Middle frontal gyrus (tissue), 1 donor: ENCODE measurements at regions not wholly inside any gene's neighbourhood (a gene's known extent, or its start where the extent isn't known, plus 50 kb on each side); places are given as distances from the start of the nearest gene placed in this dataset.
"Not testable (repeated sequence)": the region's sequence is repeated elsewhere in the genome, so short reads cannot be mapped to it uniquely, and the experiment has no call there.

Experiments used
- DNase-seq: peaks from one replicate; pipeline ENCODE4 v3.0.0-alpha.2; 2015; ENCODE audit warnings: low spot score; ENCODE audit errors: extremely low spot score

DNA sequence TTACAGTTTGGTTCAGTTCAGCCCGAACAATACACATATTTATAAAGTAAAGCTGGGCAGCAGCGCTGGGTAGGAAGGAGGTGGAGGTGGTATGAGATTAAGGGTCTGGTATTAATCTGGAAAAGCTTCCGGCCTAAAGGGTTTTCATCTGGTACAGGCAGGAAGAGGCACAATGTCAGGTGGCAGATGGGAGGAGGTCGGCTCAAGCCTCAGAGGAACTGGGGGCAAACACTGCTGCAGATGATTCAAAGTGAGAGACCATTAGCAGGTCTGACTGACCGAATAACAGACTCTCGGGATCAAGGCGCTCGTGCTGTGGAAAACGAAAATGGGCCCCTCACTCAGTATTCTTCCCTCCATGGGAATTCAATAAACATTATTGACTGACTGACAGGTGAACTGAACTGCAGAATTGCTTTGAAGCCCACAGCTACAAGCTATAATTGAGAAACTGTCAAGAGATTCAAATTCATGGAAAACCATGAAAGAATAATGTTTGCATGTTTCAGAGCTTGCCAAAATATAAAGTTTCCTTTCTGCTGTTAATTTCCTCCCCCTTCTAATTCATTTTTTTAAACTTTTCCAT lies 75.3 kb downstream of the TMEM167A start:
- DNase-seq = no peak

DNA sequence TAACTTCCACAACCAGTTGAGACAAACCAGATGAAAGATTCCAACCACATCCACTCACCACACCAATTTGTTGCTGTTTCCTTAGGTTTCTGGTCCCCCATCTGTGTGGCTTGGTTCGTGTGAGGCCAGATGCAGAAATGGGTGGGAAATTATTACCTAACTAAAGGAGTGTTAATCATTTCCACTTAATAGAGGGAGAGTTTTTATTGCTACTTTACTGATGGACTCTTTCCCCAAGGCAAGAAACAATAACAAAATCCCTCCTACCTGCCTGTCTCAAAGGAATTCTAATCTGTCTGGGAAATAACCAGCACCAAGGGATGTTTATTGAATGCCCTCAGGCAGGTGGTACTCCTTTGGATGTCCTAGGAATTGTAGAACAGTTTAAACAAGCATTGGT lies 76.3 kb downstream of the TMEM167A start:
- DNase-seq = no peak

DNA sequence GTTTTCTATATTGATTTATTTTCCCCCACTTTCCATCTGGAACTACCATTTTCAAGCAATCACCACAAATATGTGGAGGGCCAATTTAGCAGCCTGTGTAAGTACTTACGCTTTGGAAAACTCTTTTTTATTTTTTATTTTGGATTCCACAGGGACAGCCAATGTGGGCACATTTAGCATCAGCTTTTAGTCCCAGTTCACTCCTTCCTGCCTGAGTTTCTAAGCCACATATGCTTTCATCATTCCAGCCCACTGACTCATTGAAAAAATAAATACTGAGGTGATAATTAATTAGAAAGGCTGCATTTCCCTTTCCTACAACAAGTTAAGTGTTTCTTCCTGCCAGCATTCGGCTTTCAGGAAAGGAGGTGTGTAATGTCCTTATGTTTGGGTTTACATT lies 76.8 kb downstream of the TMEM167A start:
- DNase-seq = no peak

DNA sequence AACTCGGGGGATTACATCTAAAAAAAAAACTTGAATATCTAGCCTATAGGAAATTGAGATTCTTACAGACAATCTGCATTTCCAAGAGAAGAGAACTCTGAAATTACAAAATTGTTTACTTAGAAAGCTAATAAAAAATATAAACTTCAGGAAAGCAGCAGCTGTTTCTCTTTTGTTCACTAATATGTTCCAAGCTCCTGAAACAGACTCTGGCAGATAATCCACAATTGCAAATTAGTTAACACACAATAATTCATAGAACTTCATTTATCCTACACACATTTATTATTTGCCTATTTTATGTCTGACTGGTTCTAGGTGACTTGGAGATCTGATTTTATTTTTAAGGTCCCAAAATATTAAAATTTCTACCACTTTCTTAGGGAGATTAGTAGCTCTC lies 83.8 kb downstream of the TMEM167A start:
- no peak for DNase-seq

DNA sequence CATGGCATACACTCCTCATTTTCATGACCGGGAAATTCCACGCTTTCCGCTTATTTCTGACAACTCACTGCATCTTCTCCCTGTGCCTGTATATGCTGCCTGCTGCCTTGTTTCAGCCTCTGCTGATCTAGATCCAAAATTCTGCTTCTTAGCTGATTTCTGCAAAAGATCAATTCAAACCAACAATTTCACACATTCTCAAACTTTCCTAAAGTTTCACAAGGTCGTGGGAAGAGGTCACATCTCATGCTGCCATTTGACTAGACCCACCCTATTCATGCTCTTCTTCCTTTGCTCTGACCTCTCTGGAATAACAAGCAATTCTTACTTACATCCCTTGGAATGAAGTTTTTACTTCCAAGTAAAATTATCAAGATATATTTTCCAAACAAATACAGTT lies 84.5 kb downstream of the TMEM167A start:
- no peak for DNase-seq

DNA sequence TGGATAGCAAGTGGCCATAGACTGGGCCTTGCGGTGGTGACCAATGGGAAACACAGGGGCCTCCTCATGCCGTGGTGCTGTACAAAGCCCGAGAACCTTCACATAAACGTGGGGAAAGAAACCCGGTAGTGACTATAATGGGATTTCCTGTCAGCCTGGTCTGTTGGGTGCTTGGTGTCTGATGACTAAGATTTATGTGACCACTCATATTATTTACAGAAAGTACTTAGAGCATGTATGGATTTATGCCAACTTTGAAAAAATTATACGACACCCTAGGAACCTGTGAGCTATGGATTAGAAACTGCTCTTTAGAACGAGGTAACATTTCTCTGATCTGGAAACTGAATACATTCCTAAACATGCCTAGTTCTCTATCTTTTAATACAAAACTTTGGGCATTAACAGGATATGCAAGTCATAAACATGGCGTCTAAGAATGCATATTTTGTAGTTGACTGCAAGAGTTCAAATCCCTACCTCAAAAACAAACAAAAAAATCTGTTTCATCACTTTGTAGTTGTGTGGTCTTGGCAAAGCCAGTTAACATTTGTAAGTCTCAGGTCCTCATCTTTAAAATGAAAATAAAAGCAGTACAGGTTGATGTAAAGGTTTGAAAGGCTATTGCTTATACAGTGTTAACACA lies 85.4 kb downstream of the TMEM167A start:
- DNase-seq = no peak

DNA sequence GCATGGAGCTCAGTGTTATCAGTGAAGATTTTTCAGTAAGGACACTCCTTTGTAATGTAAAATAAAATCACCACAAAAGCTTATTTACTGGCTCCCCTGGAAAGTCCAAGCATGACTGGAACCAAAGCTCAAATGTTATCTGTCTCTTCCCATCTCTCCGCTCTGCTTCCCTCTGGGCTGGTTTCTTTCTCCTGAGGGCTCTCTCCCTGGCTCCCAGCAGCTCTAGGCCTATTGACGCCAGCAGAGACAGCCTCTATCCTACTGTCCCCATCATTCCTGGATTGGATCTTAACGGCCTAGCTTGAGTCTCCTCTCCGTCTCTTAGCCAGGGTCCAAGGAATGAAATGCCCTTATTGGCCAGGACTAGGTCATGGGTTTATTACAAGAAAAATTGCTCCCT lies 86.1 kb downstream of the TMEM167A start:
- DNase-seq = no peak

DNA sequence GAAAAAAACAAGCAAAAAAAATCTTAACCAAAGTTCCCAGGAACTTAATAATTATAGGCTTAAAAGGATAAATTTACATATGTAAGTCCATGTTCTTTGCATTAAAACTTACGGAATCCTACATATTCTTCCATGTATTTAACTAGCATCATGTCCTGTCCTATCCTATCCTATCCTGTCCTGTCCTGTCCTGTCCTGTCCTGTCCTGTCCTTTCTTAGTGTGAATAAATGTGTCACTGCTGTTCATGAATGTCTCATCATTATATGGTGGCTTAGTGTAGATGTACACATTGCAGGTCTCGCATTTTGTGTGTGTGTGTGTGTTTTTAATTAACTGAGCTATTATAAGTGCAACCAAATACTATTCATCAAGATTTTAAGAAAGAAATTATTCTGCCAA lies 90.0 kb downstream of the TMEM167A start:
- DNase-seq = no peak

DNA sequence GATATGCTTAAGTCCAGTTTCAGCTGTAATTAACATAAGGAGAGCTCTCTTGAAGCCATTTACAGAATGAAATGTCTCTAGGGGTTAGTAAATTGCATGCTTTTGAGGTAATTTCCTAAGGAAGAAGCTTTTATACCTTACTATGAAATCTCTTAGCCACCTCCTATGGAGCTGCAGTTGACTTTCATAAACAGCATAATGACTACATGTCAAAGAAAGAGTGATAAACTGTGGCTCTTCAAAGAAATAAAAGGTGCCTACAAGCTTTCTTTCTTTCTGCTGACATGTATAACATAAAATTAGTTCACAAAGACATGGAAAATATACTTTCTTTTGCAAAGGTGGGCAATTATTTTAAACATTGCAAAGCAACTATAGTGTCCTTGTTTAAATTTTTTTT lies 90.8 kb downstream of the TMEM167A start:
- DNase-seq = no peak

DNA sequence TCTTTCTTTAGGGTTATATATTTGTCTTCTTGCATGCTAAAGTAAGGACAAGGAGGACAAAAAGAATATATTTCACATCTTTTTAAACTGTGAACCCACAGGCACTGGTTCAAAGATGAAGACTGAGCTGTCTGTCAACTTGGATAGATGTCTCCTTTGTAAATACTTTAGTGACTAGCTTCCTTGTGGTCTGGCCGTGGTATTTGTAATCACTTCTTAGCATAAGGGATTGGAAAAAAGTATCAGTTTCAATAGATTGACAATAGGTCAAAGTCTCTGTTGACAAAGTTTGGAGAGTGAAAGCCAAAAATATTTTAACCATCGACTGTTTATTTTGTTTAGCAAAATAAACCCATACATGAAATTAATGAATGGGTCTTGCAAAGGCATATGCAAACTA lies 91.4 kb downstream of the TMEM167A start:
- no peak for DNase-seq

DNA sequence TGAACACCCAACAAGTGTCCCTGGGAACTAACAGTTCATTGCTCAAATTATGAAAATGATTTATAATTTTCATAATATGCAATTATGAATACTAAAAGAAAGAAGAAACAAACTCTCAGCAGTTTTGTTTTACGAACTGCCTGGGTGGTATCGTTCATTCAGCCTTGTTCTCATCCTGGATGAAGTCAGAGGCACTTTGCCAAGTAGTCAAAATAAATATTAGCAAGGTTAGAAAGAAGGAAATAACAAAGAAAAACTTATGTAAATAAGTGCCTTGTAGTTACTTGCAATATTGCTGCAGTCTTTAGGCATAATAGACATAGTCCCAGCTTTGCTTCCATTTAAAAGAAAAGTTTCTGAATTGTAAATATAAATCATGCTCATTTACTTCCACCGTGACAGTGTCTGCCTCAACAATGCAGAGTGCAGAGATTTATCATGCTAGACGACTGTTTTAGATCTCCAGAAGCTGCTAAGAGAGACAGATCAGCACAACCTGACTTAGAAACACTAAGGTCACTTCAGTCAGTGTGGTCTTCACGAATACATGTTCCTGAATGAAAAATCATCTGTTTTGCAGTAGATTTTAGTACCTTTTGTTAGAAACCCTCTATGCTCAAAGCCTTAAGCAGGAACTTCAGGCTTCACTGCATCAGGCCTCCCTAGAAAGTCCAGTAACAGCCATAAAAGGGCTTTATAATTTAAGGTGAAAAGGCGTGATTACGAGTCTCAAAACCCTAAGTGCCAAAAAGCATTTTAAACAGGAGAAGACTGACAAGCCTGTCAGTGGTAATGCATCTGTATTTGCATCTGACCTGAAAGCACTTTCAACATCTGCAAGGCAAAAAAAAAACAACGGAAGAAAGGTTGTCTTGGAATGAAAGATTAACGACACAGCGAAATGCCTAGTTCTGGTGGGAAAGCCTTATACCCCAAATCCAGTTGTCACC lies 92.1 kb downstream of the TMEM167A start:
- DNase-seq = no peak

DNA sequence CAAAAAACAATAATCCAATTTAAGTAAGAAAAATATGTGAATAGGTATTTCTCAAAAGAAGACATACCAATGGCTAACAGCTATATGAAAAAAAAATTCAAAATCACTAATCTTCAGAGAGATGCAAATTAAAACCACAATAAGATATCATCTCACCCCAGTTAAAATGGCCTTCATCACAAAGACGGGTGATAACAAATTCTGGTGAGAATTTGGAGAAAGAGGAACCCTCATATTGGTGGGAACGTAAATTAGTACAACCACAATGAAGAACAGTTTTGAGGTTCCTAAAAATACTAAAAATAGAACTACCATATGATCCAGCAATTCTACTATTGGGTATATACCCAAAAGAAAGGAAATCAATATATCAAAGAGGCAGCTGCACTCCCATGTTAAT lies 94.3 kb downstream of the TMEM167A start:
- DNase-seq = no peak

DNA sequence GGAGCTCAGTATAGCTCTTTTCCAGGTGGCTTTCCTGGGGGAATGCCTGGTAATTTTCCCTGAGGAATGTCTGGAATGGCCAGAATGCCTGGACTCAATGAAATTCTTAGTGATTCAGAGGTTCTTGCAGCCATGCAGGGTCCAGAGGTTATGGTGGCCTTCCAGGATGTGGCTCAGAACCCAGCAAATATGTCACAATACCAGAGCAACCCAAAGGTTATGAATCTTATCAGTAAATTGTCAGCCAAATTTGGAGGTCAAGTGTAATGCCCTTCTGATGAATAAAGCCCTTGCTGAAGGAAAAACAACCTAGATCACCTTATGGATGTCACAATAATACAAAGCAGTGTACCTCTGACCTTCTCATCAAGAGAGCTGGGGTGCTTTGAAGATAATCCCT lies 100.3 kb downstream of the TMEM167A start:
- DNase-seq = not testable (repeated sequence)

DNA sequence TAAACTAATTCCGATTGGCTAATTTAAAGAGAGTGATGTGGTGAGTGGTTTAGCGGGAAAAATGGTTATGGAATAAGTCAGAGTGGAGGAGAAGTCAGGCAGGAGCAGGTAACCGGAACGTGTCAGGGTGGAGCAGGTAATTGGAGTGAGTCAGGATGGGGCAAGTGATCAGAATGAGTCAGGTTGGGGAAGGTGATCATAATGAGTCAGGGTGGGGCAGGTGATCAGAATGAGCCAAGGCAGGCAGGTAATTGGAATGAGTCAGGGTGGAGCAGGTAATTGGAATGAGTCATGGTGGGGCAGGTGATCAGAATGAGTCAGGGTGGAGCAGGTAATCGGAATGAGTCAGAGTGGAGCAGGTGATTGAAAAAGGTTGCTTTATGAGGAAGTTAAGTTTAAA lies 101.4 kb downstream of the TMEM167A start:
- DNase-seq = no peak

DNA sequence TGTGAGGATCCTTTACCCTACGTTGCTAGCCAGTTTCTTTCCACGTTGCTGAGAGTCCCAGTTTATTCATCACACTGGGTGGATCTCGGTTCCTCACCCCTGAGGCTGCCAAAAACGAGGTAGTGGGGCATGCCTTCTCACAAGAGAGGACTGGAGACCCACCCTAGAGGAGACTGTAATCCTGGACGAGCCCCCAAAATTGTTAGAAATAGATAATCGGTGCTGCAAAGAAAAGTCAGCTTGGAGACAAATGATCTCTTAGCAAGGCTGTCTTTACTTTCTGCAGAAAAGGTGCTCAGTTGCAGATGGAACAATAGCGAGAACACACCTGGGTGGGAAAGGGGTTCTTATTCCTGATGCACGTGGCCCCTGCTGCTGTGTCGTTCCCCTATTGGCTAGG lies 101.8 kb downstream of the TMEM167A start:
- no peak for DNase-seq

DNA sequence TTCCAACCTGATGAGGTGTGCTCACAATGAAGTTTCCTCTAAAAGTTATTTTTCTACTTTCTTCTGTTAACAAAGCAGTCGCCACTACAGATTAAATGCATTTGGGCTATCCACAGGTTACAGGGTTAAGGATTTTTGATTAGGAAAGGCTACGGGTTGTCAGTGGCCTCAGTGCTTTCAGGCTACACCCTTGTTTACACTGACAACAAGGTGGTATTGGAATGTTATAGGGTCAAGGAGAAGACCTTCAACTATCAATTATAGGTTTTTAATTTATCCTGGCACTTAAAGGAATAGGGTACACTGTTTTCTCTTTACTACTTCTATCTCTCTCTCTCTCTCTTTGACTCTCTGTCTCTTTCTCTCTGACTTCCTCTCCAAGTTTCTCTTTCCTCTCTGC lies 102.8 kb downstream of the TMEM167A start:
- DNase-seq = not testable (repeated sequence)

DNA sequence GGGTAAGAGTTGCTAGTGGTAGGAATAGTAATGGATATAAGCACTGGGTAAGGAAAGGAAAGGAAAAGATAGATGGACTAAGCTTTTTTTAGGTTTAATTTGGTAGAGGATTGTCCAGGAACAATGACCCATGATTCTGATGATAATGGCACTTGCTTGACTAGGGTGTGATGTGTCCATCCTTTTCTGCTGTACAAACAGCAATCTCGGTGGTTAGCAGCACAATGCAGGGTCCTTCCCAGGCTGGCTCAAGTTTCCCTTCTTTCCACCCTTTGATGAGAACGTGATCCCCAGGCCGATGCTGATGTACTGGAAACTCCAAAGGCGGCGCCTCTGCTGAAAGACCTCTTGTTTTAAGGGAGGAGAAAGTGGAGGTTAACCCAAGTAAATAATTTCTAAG lies 105.3 kb downstream of the TMEM167A start:
- DNase-seq = no peak

DNA sequence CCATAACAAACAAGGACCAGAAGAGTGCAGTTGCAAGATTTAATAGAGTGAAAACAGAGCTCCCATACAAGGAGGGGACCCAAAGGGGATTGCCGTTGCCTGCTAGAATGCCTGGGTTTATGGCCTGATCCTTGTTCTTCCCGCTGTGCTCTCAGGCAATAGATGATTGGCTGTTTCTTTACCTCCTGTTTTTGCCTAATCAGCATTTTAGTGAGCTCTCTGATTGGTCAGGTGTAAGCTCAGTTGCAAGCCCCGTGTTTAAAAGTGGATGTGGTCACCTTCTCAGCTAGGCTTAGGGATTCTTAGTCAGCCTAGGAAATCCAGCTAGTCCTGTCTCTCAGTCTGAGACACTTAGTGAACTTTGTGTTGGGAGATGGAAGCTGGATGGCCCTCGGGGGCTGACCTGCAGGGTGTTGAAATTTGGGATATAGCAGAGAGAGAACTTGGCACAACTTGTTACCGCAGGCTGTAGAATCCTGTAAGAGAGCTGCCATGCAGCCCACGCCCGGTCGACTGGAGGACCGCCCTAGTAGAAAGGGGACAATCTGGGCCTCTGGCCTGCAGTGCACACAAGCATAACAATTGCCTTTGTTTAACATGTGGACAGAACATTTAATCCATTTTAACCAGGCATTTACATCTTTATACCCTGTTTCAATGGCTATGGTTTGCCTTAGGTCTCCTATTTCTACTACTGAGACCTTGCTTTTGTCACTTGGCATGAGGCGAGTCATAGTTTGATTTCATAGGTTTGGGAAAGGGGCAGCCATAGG lies 106.0 kb downstream of the TMEM167A start:
- not testable (repeated sequence) for DNase-seq

DNA sequence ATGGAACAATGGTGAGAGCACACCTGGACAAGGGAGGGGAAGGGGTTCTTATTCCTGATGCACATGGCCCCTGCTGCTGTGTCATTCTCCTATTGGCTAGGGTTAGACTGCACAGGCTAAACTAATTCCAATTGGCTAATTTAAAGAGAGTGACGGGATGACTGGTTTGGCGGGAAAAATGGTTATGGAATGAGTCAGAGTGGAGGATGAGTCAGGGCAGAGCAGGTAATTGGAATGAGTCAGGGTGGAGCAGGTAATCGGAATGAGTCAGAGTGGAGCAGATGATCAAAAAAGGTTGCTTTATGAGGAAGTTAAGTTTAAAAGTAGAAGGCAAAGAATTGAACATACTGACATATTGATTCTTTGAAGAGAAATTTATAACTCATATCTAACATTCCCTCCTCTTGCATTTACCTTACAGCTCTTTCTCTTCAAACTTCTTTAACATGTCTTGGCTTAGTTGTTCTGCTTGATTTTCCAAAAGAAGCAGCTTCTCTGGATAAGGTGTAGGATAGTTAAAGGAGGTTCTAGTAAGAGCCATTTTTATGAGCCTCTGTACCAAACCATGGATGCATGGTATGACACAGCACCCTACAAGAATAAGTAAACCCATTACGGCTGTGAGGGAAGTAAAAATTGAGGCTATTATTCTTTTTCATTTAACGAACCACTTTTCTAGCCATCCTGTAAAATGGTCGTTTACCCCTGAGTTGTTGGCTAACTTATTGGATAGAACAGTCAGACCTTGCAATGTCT lies 107.8 kb downstream of the TMEM167A start:
- DNase-seq = not testable (repeated sequence)

DNA sequence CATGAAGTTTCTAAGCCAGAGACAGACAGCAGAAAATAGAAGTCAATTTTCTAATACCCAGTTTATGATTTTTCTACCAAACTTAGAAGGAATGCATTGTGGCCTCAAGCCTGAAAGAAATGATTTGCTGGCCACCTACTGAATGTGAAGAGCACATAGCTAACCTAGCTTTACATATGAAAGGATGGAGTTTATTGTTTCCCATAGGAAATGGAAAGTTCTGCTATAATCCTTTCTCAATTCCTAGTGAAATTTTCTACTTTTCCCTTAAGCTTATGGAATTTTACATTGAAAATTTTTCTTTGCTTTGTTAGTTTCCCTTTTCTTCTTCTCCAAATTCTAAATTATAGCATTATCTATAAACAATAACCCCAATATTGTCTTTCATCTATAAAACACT lies 110.1 kb downstream of the TMEM167A start:
- DNase-seq = no peak

DNA sequence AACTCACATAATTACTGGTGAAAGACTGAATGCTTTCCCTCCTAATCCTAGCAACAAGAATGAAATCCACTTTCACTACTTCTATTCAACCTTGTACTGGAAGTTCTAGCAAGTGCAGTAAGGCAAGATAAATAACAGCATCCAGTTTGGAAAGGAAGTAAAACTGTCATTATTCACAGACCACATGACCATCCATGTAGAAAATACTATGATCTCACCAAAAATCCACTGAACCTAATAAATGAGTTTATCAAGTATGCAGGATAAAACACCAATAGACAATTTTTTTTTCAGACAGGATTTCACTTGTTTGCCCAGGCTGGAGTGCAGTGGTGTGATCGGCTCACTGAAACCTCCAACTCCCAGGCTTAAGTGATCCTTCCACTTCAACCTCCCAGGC lies 117.7 kb downstream of the TMEM167A start:
- no peak for DNase-seq
